H1 (cell line): ENCODE measurements at regions not wholly inside any gene's neighbourhood (a gene's known extent, or its start where the extent isn't known, plus 50 kb on each side); places are given as distances from the start of the nearest gene placed in this dataset.

Experiments used
- ATF2 ChIP-seq: IDR thresholded peaks from 2 replicates; pipeline ENCODE4 v1.6.1; 2012; ENCODE audit warnings: low read length, inconsistent platforms
- ATF3 ChIP-seq: IDR thresholded peaks from 2 replicates; pipeline ENCODE4 v1.6.1; 2011; ENCODE audit warnings: low read depth, mild to moderate bottlenecking, low read length; ENCODE audit not compliant: insufficient read depth
- CTBP2 ChIP-seq: IDR thresholded peaks from 2 replicates; pipeline ENCODE4 v1.7.0; 2011; ENCODE audit warnings: borderline replicate concordance, mild to moderate bottlenecking, moderate library complexity, mixed read lengths, low read length; ENCODE audit not compliant: insufficient read depth, insufficient read length
- CTCF ChIP-seq, 3 experiments: IDR thresholded peaks; 1 replicate in 2 of 3; 2 replicates in 1 of 3; pipeline versions ENCODE4 v1.5.1 to v1.6.1; 2011; ENCODE audit warnings: low read length in 3 of 3, mild to moderate bottlenecking in 3 of 3, inconsistent platforms in 2 of 3, low read depth in 1 of 3, moderate library complexity in 1 of 3; ENCODE audit not compliant: insufficient read depth in 1 of 3; ENCODE audit errors: control extremely low read depth in 1 of 3
- EP300 ChIP-seq, 2 experiments: IDR thresholded peaks; 1 replicate in 1 of 2; 2 replicates in 1 of 2; pipeline ENCODE4 v1.6.1; 2011 to 2012; ENCODE audit warnings: low read depth in 2 of 2, low read length in 2 of 2, mild to moderate bottlenecking in 2 of 2, borderline replicate concordance in 1 of 2, inconsistent platforms in 1 of 2, moderate library complexity in 1 of 2
- EZH2 ChIP-seq: fragments of 200-600 bp; sonication (generic); IDR thresholded peaks from 2 replicates; pipeline ENCODE4 v1.7.1; 2012; ENCODE audit warnings: low read depth, mild to moderate bottlenecking, moderate library complexity, low read length, inconsistent platforms; ENCODE audit not compliant: severe bottlenecking
- GABPA ChIP-seq: IDR thresholded peaks from 2 replicates; pipeline ENCODE4 v1.6.1; 2011; ENCODE audit warnings: mild to moderate bottlenecking, low read length, moderate library complexity, borderline replicate concordance; ENCODE audit not compliant: insufficient read depth
- HDAC2 ChIP-seq, 2 experiments: fragments of 300-600 bp in 1 of 2; sonication (generic) in 1 of 2; IDR thresholded peaks; 2 replicates each; pipeline ENCODE4 v1.6.1; 2011 to 2012; ENCODE audit warnings: low read depth in 2 of 2, low read length in 2 of 2, mild to moderate bottlenecking in 2 of 2, moderate library complexity in 2 of 2, borderline replicate concordance in 1 of 2, inconsistent platforms in 1 of 2
- HDAC6 ChIP-seq: IDR thresholded peaks from one replicate; pipeline ENCODE4 v1.7.1; 2012; ENCODE audit warnings: low read depth, mild to moderate bottlenecking, inconsistent platforms, low read length, moderate library complexity
- KDM5A ChIP-seq: fragments of 200-600 bp; IDR thresholded peaks from 2 replicates; pipeline ENCODE4 v1.7.1; 2012; ENCODE audit warnings: mild to moderate bottlenecking, low read length, inconsistent platforms, mixed read lengths
- POLR2A ChIP-seq, 2 experiments: IDR thresholded peaks; 1 replicate in 1 of 2; 2 replicates in 1 of 2; pipeline ENCODE4 v1.6.1; 2011; ENCODE audit warnings: low read depth in 2 of 2, low read length in 2 of 2, mild to moderate bottlenecking in 2 of 2; ENCODE audit errors: control extremely low read depth in 1 of 2
- POLR2AphosphoS5 ChIP-seq: IDR thresholded peaks from 2 replicates; pipeline ENCODE4 v1.6.1; 2011; ENCODE audit warnings: low read depth, low read length
- TF ChIP-seq, protein P1 (sequence below): IDR thresholded peaks from 2 replicates; pipeline ENCODE4 v1.6.1; 2011; ENCODE audit warnings: low read length, improper control_type of control experiment

- no peak for TF ChIP-seq CTCF (IDR thresholded peaks at IDR 0.05; ENCODE audit: control extremely low read depth in 1 of 3, insufficient read depth in 1 of 3, low read depth in 1 of 3, low read length in 3 of 3)
- TF ChIP-seq POLR2A (IDR thresholded peaks at IDR 0.05; ENCODE audit: control extremely low read depth in 1 of 2, low read depth in 2 of 2, low read length in 2 of 2) = no peak
- no peak for TF ChIP-seq EP300 (IDR thresholded peaks at IDR 0.05; ENCODE audit: borderline replicate concordance in 1 of 2, low read depth in 2 of 2, low read length in 2 of 2)
- no peak for TF ChIP-seq GABPA
- TF ChIP-seq HDAC6 = no peak
- no peak for TF ChIP-seq ATF2
- TF ChIP-seq EZH2 = no peak
- no peak for TF ChIP-seq POLR2AphosphoS5
- TF ChIP-seq CTBP2 = no peak
- TF ChIP-seq, protein P1, sequence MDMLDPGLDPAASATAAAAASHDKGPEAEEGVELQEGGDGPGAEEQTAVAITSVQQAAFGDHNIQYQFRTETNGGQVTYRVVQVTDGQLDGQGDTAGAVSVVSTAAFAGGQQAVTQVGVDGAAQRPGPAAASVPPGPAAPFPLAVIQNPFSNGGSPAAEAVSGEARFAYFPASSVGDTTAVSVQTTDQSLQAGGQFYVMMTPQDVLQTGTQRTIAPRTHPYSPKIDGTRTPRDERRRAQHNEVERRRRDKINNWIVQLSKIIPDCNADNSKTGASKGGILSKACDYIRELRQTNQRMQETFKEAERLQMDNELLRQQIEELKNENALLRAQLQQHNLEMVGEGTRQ = no peak
- no peak for TF ChIP-seq KDM5A
- no peak for TF ChIP-seq ATF3
- TF ChIP-seq HDAC2 (IDR thresholded peaks at IDR 0.05; ENCODE audit: borderline replicate concordance in 1 of 2, low read depth in 2 of 2, low read length in 2 of 2) = no peak
Measured at GRCh38 chr14:71734885-71735284, 197.3 kb upstream of the RGS6 start.
